PC-9 (cell line): ENCODE measurements at regions not wholly inside any gene's neighbourhood (a gene's known extent, or its start where the extent isn't known, plus 50 kb on each side); places are given as distances from the start of the nearest gene placed in this dataset.

Source experiments
- CTCF ChIP-seq: fragments of 200-600 bp; sonication (generic); conservative IDR thresholded peaks from 2 replicates; pipeline ENCODE4 v1.6.1; 2017; ENCODE audit warnings: mixed run types, antibody characterized with exemption, mild to moderate bottlenecking, moderate library complexity
- EZH2 ChIP-seq: fragments of 200-600 bp; sonication (generic); IDR thresholded peaks from 2 replicates; pipeline ENCODE4 v1.8.0; 2017; ENCODE audit warnings: antibody characterized with exemption, low read depth

DNA sequence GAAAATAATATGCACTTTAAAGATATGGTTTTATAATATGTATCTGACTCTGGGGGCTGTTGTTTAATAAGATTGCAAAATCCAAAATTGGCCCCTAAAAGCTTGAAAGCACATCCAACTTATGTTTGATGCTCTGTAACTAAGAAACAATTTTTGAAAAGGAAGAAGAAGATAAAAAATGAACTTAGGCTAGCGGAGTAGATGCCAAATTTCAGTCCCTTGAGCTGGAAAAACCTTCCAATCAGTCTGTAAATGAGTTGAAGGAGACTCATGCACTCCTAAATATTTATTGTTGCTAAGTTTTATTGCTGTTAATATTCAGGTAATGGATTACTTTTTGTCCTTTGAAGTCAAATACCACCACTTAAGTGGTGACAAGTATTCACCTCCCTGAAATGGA, 465.0 kb downstream of the ZEB2 start:
- no peak for TF ChIP-seq CTCF
- no peak for TF ChIP-seq EZH2
